ENCODE measurements at regions not wholly inside any gene's neighbourhood (a gene's known extent, or its start where the extent isn't known, plus 50 kb on each side); places are given as distances from the start of the nearest gene placed in this dataset.

DNA sequence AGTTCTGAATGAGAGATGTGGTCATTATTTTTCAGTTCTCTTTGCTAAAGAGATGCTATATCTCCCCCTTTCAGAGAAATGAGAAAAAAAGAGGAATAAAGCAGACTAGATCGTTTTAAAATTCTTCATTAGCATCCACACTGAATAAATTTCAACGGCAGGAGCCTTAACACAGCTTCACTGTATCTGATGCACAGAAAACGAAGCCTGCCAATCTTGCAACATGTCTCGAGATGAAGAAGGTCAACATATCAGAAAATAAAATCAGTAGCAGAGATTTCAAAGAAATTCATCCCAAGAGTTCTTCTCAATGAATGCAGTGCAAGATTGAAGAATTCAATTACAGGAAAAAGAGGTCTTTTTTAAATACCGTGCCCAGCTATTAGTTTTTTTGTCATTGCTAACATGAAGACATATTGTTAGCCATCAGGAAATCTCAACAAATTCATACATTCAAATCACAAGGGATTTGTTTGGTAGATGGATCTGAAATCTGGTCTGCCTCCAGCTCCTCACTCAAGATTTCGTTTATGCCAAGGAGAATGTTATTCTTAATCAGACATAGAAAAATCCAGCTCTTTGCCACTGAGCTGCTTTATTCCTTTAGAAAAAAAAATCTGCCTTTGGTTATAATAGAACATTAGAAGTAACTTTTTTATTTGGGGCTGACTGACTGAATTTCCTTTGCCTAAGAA lies 76.4 kb upstream of the DAB1 start:
- TF ChIP-seq EZH2 (IDR thresholded peaks at IDR 0.05) (no peak), EZH2phosphoT487 (IDR thresholded peaks at IDR 0.05) (no peak)
- TF ChIP-seq, protein P1, sequence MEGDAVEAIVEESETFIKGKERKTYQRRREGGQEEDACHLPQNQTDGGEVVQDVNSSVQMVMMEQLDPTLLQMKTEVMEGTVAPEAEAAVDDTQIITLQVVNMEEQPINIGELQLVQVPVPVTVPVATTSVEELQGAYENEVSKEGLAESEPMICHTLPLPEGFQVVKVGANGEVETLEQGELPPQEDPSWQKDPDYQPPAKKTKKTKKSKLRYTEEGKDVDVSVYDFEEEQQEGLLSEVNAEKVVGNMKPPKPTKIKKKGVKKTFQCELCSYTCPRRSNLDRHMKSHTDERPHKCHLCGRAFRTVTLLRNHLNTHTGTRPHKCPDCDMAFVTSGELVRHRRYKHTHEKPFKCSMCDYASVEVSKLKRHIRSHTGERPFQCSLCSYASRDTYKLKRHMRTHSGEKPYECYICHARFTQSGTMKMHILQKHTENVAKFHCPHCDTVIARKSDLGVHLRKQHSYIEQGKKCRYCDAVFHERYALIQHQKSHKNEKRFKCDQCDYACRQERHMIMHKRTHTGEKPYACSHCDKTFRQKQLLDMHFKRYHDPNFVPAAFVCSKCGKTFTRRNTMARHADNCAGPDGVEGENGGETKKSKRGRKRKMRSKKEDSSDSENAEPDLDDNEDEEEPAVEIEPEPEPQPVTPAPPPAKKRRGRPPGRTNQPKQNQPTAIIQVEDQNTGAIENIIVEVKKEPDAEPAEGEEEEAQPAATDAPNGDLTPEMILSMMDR (IDR thresholded peaks at IDR 0.05): no peak

Measured in neural progenitor cell (in vitro differentiated cells).